PC-9 (cell line): ENCODE measurements at regions not wholly inside any gene's neighbourhood (a gene's known extent, or its start where the extent isn't known, plus 50 kb on each side); places are given as distances from the start of the nearest gene placed in this dataset.

Source experiments
- BruUV-seq: library from RNA; stranded (reverse); fragments of 400-500 nt; replicated peaks from 2 replicates; lab custom pipeline; 2021; lab: Mats Ljungman, UMichigan
- CTCF ChIA-PET: fragments of 300-600 bp; sonication (Branson Sonifier 250); formaldehyde crosslinking; loops from one replicate; lab custom pipeline; 2022; ENCODE audit warnings: antibody characterized with exemption; lab: Charles Lee
- POLR2A ChIA-PET: fragments of 300-600 bp; sonication (Branson Sonifier 250); formaldehyde crosslinking; loops from one replicate; lab custom pipeline; 2022; ENCODE audit warnings: antibody characterized with exemption; ENCODE audit not compliant: unreplicated experiment; lab: Charles Lee
- DNase-seq, 2 experiments: peaks; one replicate each; pipeline versions ENCODE4 v3.0.0 to v3.0.0-alpha.2; 2015 to 2022; ENCODE audit warnings: mixed read lengths in 1 of 2
- H2AFZ ChIP-seq: fragments of 200-600 bp; sonication (generic); 2 replicates; pipeline ENCODE4 v1.8.1; 2017; ENCODE audit warnings: antibody characterized with exemption
- H3F3A ChIP-seq: fragments of 200-600 bp; sonication (generic); 2 replicates; pipeline ENCODE4 v1.8.1; 2017; ENCODE audit warnings: antibody characterized with exemption, mild to moderate bottlenecking, low read depth; ENCODE audit not compliant: insufficient read depth
- H3K27ac ChIP-seq: fragments of 200-600 bp; sonication (generic); 2 replicates; pipeline ENCODE4 v1.6.1; 2016; ENCODE audit warnings: mixed run types
- H3K27me3 ChIP-seq: fragments of 200-600 bp; sonication (generic); 2 replicates; pipeline ENCODE4 v1.6.1; 2016; ENCODE audit warnings: low read depth, mixed run types; ENCODE audit not compliant: insufficient read depth
- H3K36me3 ChIP-seq: fragments of 200-600 bp; sonication (generic); 2 replicates; pipeline ENCODE4 v1.6.1; 2016; ENCODE audit warnings: low read depth, mixed run types
- H3K4me1 ChIP-seq: fragments of 200-600 bp; sonication (generic); replicated peaks from 2 replicates; pipeline ENCODE4 v1.6.1; 2016; ENCODE audit warnings: mixed run types; ENCODE audit not compliant: insufficient read depth
- H3K4me2 ChIP-seq: fragments of 200-600 bp; sonication (generic); 2 replicates; pipeline ENCODE4 v1.6.1; 2017; ENCODE audit warnings: mixed run types
- H3K4me3 ChIP-seq: fragments of 200-600 bp; sonication (generic); 2 replicates; pipeline ENCODE4 v1.6.1; 2016; ENCODE audit warnings: mixed run types
- H3K79me2 ChIP-seq: fragments of 200-600 bp; sonication (generic); 2 replicates; pipeline ENCODE4 v1.6.1; 2017; ENCODE audit warnings: low read depth, mixed run types
- H3K9me2 ChIP-seq: fragments of 200-600 bp; sonication (generic); 2 replicates; pipeline ENCODE4 v1.8.1; 2017; ENCODE audit warnings: mild to moderate bottlenecking; ENCODE audit not compliant: insufficient read depth
- H3K9me3 ChIP-seq: fragments of 200-600 bp; sonication (generic); 2 replicates; pipeline ENCODE4 v1.8.1; 2016; ENCODE audit warnings: low read depth; ENCODE audit not compliant: insufficient read depth
- H4K20me1 ChIP-seq: fragments of 200-600 bp; sonication (generic); 2 replicates; pipeline ENCODE4 v1.8.1; 2017; ENCODE audit not compliant: insufficient read depth
- CTCF ChIP-seq: fragments of 200-600 bp; sonication (generic); conservative IDR thresholded peaks from 2 replicates; pipeline ENCODE4 v1.6.1; 2017; ENCODE audit warnings: mixed run types, antibody characterized with exemption, mild to moderate bottlenecking, moderate library complexity
- EZH2 ChIP-seq: fragments of 200-600 bp; sonication (generic); IDR thresholded peaks from 2 replicates; pipeline ENCODE4 v1.8.0; 2017; ENCODE audit warnings: antibody characterized with exemption, low read depth
- intact Hi-C: fragments of 100-400 bp; cut with micrococcal nuclease; formaldehyde crosslinking; loops from one replicate; pipeline ENCODE4 v1.10.0; 2022; ENCODE audit not compliant: unreplicated experiment

- intact Hi-C loops, result no loop called here
- H3K9me3 ChIP-seq, result no peaks in the 10 kb centered on the region; the same call in 1 of the 2 replicates
- no peaks in the 10 kb centered on the region for H3K4me1 ChIP-seq
- no peak overlapping the region for H2AFZ ChIP-seq
- ChIA-PET POLR2A (no interaction called here), CTCF (no interaction called here)
- no peaks in the 10 kb centered on the region for H3K79me2 ChIP-seq
- TF ChIP-seq EZH2 (no peak), CTCF (no peak)
- no peaks in the 10 kb centered on the region for H3F3A ChIP-seq
- no peaks in the 10 kb centered on the region for H4K20me1 ChIP-seq
- no peak overlapping the region for H3K4me3 ChIP-seq
- BruUV-seq, result no TSS peak
- DNase-seq, result no peak
- H3K27me3 ChIP-seq, result no peaks in the 10 kb centered on the region
- H3K27ac ChIP-seq, result no peak overlapping the region
- H3K36me3 ChIP-seq, result no peaks in the 10 kb centered on the region
- H3K4me2 ChIP-seq, result no peak overlapping the region
- no peaks in the 10 kb centered on the region for H3K9me2 ChIP-seq
Measured at GRCh38 chr5:147073098-147073497, 161.7 kb upstream of the STK32A start.

- DNase-seq, result no peak
- no peak overlapping the region for H3K4me3 ChIP-seq
- ChIA-PET POLR2A (no interaction called here), CTCF (no interaction called here)
- H3F3A ChIP-seq, result no peaks in the 10 kb centered on the region
- no TSS peak for BruUV-seq
- no peak for TF ChIP-seq CTCF
- no peak for TF ChIP-seq EZH2
- no peaks in the 10 kb centered on the region; the same call in 1 of the 2 replicates for H3K9me3 ChIP-seq
- no peaks in the 10 kb centered on the region for H4K20me1 ChIP-seq
- no peaks in the 10 kb centered on the region for H3K27me3 ChIP-seq
- no peaks in the 10 kb centered on the region for H3K4me1 ChIP-seq
- H3K79me2 ChIP-seq, result no peaks in the 10 kb centered on the region
- H3K27ac ChIP-seq, result no peak overlapping the region
- H3K4me2 ChIP-seq, result no peak overlapping the region
- no peaks in the 10 kb centered on the region for H3K36me3 ChIP-seq
- intact Hi-C loops, result no loop called here
- no peaks in the 10 kb centered on the region for H3K9me2 ChIP-seq
- H2AFZ ChIP-seq, result no peak overlapping the region
Measured at GRCh38 chr5:147075187-147075586, 159.6 kb upstream of the STK32A start.

GRCh38 chr5:147080391-147080790 lies 154.4 kb upstream of the STK32A start:
- TF ChIP-seq EZH2 (no peak), CTCF (no peak)
- Histone ChIP-seq H3K9me3 (no peaks in the 10 kb centered on the region), H3K36me3 (no peaks in the 10 kb centered on the region), H3K79me2 (no peaks in the 10 kb centered on the region), H3K27me3 (no peaks in the 10 kb centered on the region), H3K4me1 (no peaks in the 10 kb centered on the region), H3K4me2 (no peak overlapping the region), H3F3A (no peaks in the 10 kb centered on the region), H3K9me2 (no peaks in the 10 kb centered on the region), H3K27ac (no peak overlapping the region), H2AFZ (no peak overlapping the region), H4K20me1 (no peaks in the 10 kb centered on the region), H3K4me3 (no peak overlapping the region)
- ChIA-PET POLR2A (no interaction called here), CTCF (no interaction called here)
- no peak for DNase-seq
- BruUV-seq, result no TSS peak
- intact Hi-C loops, result no loop called here
